Stomach smooth muscle (tissue), 2 donors: ENCODE measurements at regions not wholly inside any gene's neighbourhood (a gene's known extent, or its start where the extent isn't known, plus 50 kb on each side); places are given as distances from the start of the nearest gene placed in this dataset.
"Not testable (repeated sequence)": the region's sequence is repeated elsewhere in the genome, so short reads cannot be mapped to it uniquely, and the experiment has no call there.

Experiments used
- H3K27ac ChIP-seq: one replicate; pipeline ENCODE4 v1.7.0; 2013; ENCODE audit warnings: mild to moderate bottlenecking, low read length, inconsistent platforms
- H3K27me3 ChIP-seq, 2 donors: one replicate each; pipeline ENCODE4 v1.7.0; 2013; ENCODE audit warnings: low read length in 2 of 2; ENCODE audit not compliant: insufficient read depth in 2 of 2, control insufficient read depth in 1 of 2
- H3K36me3 ChIP-seq, 2 donors: one replicate each; pipeline ENCODE4 v1.7.0; 2013; ENCODE audit warnings: low read length in 2 of 2; ENCODE audit not compliant: control insufficient read depth in 2 of 2, insufficient read depth in 2 of 2
- H3K4me1 ChIP-seq: one replicate; pipeline ENCODE4 v1.7.0; 2013; ENCODE audit warnings: low read length; ENCODE audit not compliant: control insufficient read depth, insufficient read depth
- H3K4me3 ChIP-seq, 2 donors: one replicate each; pipeline ENCODE4 v1.7.0; 2013; ENCODE audit warnings: low read length in 2 of 2
- H3K9ac ChIP-seq, 2 donors: one replicate each; pipeline ENCODE4 v1.7.0; 2013; ENCODE audit warnings: low read length in 2 of 2, mild to moderate bottlenecking in 1 of 2
- H3K9me3 ChIP-seq, 2 donors: one replicate each; pipeline ENCODE4 v1.7.0; 2013; ENCODE audit warnings: low read length in 2 of 2; ENCODE audit not compliant: control insufficient read depth in 2 of 2
- donor health status: healthy.
- donor health status: Pancreatic carcinoma.

DNA sequence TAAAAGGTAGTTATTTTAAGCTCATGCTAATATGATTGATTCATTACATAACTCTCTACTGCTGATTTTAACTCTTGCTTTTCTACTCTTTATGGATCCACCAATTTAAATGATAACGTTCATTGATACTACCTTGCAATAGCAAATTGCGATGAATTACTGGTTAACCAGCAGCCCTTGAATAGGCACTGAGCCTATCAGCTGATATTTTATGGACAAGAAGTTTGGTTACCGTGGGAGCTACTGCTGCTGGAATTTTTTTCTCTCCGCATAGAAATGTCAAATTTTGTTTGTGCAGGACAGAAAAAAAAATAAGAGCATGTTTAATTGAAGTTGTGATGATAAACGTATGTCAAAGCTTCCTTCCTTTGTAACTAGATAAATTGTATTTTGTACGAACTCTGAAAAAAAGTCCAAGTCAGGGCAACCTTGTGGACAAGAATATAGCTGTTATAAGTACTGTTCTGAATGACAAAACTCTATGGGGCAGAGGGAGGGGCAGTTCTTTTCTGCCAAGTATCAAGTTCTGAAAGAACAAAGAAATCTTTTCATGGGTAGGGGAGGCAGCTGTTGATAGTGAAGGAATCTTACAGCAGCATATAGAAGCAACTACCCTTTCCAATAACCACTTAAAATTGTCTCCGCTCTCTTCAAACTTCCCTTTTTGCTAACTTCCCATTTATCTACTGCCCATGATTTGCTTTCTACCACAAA, 434.9 kb upstream of the PABPC4L start:
- no peaks in the 10 kb centered on the region for H3K27me3 ChIP-seq
- no peak overlapping the region for H3K27ac ChIP-seq
- no peak overlapping the region for H3K4me3 ChIP-seq
- H3K9ac ChIP-seq: no peak overlapping the region
- no peaks in the 10 kb centered on the region for H3K4me1 ChIP-seq
- no peaks in the 10 kb centered on the region for H3K36me3 ChIP-seq
- H3K9me3 ChIP-seq: no peaks in the 10 kb centered on the region

- Histone ChIP-seq H3K9me3 (no peaks in the 10 kb centered on the region), H3K36me3 (no peaks in the 10 kb centered on the region), H3K9ac (no peak overlapping the region), H3K27me3 (no peaks in the 10 kb centered on the region), H3K4me1 (no peaks in the 10 kb centered on the region), H3K4me3 (no peak overlapping the region), H3K27ac (no peak overlapping the region)
Measured at GRCh38 chr4:134634301-134634700, 432.7 kb upstream of the PABPC4L start.

DNA sequence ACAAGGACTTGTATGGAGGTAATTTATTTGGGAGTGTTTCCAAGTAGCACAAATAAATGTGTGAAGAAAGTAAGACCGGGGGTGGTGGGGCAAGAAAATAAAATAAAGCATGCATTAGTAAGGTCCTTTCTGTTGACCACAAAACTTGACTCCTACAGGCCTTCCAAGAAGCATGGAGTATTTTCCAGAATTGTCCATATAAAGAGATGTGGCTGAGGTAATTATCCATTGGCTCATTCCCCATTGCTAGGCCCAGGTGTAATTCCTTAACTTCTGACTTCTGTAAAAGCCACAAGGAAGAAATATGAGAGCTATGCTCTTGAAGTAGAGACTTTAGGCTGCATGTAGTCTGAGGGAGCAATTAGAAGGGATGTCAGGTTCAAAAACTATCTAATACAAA, 430.5 kb upstream of the PABPC4L start:
- Histone ChIP-seq H3K4me1 (peaks cover 3% of the 10 kb centered on the region), H3K27me3 (no peaks in the 10 kb centered on the region), H3K4me3 (no peak overlapping the region), H3K9me3 (no peaks in the 10 kb centered on the region), H3K9ac (no peak overlapping the region), H3K36me3 (no peaks in the 10 kb centered on the region), H3K27ac (no peak overlapping the region)

DNA sequence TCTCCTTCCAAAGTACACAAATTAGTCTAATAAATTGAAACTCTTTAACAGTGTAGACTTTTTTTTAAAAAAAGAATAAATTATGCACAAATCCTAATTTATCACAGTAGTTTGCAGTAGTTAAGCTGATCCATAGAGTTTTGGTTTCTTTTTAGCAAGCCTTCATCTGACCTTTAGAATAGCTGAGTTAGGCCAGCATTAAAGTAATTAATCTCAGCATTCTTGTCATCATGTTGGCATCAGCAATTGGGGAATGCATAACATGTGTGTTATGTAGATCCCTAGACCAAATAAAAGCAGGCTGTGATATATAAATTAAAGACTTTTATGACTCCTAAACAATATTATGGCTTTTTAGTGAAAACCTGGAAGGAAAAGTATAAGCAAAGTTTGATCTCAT, 426.5 kb upstream of the PABPC4L start:
- Histone ChIP-seq H3K9ac (no peak overlapping the region), H3K4me1 (peaks cover 3% of the 10 kb centered on the region), H3K9me3 (no peaks in the 10 kb centered on the region), H3K27ac (no peak overlapping the region), H3K4me3 (no peak overlapping the region), H3K27me3 (no peaks in the 10 kb centered on the region), H3K36me3 (no peaks in the 10 kb centered on the region)

DNA sequence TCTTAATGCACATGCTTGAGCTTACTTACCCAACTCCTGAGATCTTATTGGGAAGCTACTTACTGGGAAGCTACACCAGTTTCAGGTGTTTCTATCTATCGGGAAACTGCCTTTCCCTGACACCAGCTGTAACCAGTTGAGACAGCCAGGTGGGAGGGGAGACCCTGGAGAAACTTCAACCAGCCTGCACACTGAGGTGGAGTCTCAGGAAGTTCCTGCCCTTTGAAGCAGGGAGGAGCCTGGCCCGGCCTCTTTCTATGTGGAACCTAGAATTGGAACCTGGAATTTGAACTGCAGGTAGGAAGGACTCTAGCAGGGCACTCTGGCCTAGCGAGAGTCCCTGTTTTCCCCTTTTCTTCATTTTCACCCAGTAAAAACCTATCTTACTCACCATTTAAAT, 425.8 kb upstream of the PABPC4L start:
- Histone ChIP-seq H3K27ac (no peak overlapping the region), H3K27me3 (no peaks in the 10 kb centered on the region), H3K4me3 (no peak overlapping the region), H3K9me3 (no peaks in the 10 kb centered on the region), H3K36me3 (no peaks in the 10 kb centered on the region), H3K4me1 (peaks cover 3% of the 10 kb centered on the region), H3K9ac (no peak overlapping the region)

- H3K27me3 ChIP-seq: no peaks in the 10 kb centered on the region
- H3K4me3 ChIP-seq: no peak overlapping the region
- H3K27ac ChIP-seq: no peak overlapping the region
- H3K9ac ChIP-seq: no peak overlapping the region
- no peaks in the 10 kb centered on the region for H3K36me3 ChIP-seq
- peaks cover 3% of the 10 kb centered on the region for H3K4me1 ChIP-seq
- no peaks in the 10 kb centered on the region for H3K9me3 ChIP-seq
Measured at GRCh38 chr4:134624365-134624764, 422.8 kb upstream of the PABPC4L start.

DNA sequence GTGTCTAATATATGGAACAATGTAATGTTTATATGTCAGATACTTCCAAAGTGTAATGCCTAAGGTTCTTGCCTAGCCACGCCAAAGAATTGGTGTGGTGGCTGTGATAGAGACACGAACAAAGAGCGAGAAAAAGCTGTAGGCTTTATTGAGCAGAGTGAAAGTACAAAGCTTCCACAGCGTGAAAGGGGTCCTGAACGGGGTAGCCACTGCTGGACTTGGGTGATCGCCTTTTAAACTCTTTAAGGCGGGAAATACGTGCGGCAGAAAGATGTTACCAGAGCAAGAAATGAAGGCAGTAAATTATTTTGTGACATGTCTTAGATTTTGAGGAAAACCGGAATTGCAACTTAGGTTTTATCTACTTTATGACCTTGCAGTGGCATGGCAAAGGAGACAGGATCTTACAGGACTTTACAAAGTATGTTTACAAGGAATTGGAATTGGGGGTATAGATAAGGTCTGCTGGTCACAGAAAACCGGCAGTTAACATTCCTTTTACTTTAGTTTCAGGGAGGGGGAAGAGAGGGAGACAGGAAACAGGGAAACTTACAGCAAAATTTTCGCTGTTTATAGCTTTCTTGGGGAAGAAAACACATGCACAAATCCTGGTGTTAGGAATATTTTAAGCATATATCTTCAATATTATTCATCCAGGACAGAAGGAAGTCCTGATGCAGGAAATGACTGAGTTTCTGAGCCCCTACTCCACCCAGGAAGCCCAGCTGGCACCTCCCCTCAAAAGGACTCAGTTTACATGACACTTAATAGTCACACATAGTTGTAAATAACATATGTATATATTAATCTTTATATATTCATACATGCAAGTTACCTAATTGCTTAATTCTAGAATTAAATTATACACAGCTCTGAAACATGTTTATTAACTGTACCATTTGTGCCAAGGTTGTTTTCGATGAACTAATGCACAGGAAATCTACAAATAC, 421.3 kb upstream of the PABPC4L start:
- H3K9ac ChIP-seq, H3K4me1 ChIP-seq, H3K4me3 ChIP-seq, H3K9me3 ChIP-seq, H3K27me3 ChIP-seq, H3K36me3 ChIP-seq, H3K27ac ChIP-seq: not testable (repeated sequence)

GRCh38 chr4:134622199-134622598, 420.6 kb upstream of the PABPC4L start:
- Histone ChIP-seq H3K4me1 (no peaks in the 10 kb centered on the region), H3K36me3 (no peaks in the 10 kb centered on the region), H3K27me3 (no peaks in the 10 kb centered on the region), H3K9ac (no peak overlapping the region), H3K4me3 (no peak overlapping the region), H3K9me3 (no peaks in the 10 kb centered on the region), H3K27ac (no peak overlapping the region)

GRCh38 chr4:134621715-134622114, 420.1 kb upstream of the PABPC4L start:
- not testable (repeated sequence) for H3K36me3 ChIP-seq, H3K27ac ChIP-seq, H3K4me1 ChIP-seq, H3K4me3 ChIP-seq, H3K9me3 ChIP-seq, H3K9ac ChIP-seq, H3K27me3 ChIP-seq

GRCh38 chr4:134610956-134611355, 409.4 kb upstream of the PABPC4L start:
- Histone ChIP-seq H3K4me1 (no peaks in the 10 kb centered on the region), H3K36me3 (no peaks in the 10 kb centered on the region), H3K27me3 (no peaks in the 10 kb centered on the region), H3K4me3 (no peak overlapping the region), H3K9me3 (no peaks in the 10 kb centered on the region), H3K9ac (no peak overlapping the region), H3K27ac (no peak overlapping the region)

GRCh38 chr4:134610172-134610571, 408.6 kb upstream of the PABPC4L start:
- Histone ChIP-seq H3K9me3 (no peaks in the 10 kb centered on the region), H3K4me3 (no peak overlapping the region), H3K9ac (no peak overlapping the region), H3K36me3 (no peaks in the 10 kb centered on the region), H3K27me3 (no peaks in the 10 kb centered on the region), H3K4me1 (no peaks in the 10 kb centered on the region), H3K27ac (no peak overlapping the region)
